Natural killer cell (primary cell): ENCODE measurements at regions not wholly inside any gene's neighbourhood (a gene's known extent, or its start where the extent isn't known, plus 50 kb on each side); places are given as distances from the start of the nearest gene placed in this dataset.

ENCODE experiments used
- ATAC-seq, 3 donors: fragments of 150-1000 bp in 2 of 3; fragments of 200-7000 bp in 1 of 3; cut with Tn5 transposase; 1 replicate in 1 of 3; 2 replicates in 2 of 3; pipeline ENCODE4 v1.10.0; 2021; ENCODE audit warnings: mild to moderate bottlenecking in 2 of 3, moderate library complexity in 2 of 3
- DNase-seq, 2 donors: peaks; one replicate each; pipeline versions ENCODE4 v3.0.0 to v3.0.0-alpha.2; 2013 to 2021; ENCODE audit warnings: mixed read lengths in 1 of 2
- H3K27ac ChIP-seq: one replicate; pipeline ENCODE4 v1.5.1; 2013; ENCODE audit warnings: mild to moderate bottlenecking, low read length
- H3K27me3 ChIP-seq: one replicate; pipeline ENCODE4 v1.6.1; 2013; ENCODE audit warnings: low read length; ENCODE audit not compliant: control insufficient read depth, insufficient read depth
- H3K36me3 ChIP-seq: one replicate; pipeline ENCODE4 v1.6.1; 2013; ENCODE audit warnings: low read length; ENCODE audit not compliant: control insufficient read depth, insufficient read depth
- H3K4me1 ChIP-seq: one replicate; pipeline ENCODE4 v1.6.1; 2013; ENCODE audit warnings: low read length; ENCODE audit not compliant: control insufficient read depth, insufficient read depth
- H3K4me3 ChIP-seq: one replicate; pipeline ENCODE4 v1.5.1; 2013; ENCODE audit warnings: low read length
- H3K9me3 ChIP-seq: one replicate; pipeline ENCODE4 v1.6.1; 2013; ENCODE audit warnings: low read length; ENCODE audit not compliant: control insufficient read depth, insufficient read depth
- H3K27ac Mint-ChIP-seq, 2 donors: one replicate each; pipeline ENCODE4 v1.8.0; 2022; ENCODE audit warnings: mild to moderate bottlenecking in 2 of 2, mixed read lengths in 2 of 2, moderate library complexity in 1 of 2
- H3K27me3 Mint-ChIP-seq, 2 donors: one replicate each; pipeline ENCODE4 v1.8.0; 2022; ENCODE audit warnings: low read depth in 2 of 2, mixed read lengths in 2 of 2
- H3K36me3 Mint-ChIP-seq: one replicate; pipeline ENCODE4 v1.8.0; 2022; ENCODE audit warnings: mixed read lengths
- H3K4me1 Mint-ChIP-seq, 2 donors: one replicate each; pipeline ENCODE4 v1.8.0; 2022; ENCODE audit warnings: mixed read lengths in 2 of 2
- H3K4me3 Mint-ChIP-seq: one replicate; pipeline ENCODE4 v1.8.0; 2022; ENCODE audit warnings: mild to moderate bottlenecking, moderate library complexity, mixed read lengths
- H3K9me3 Mint-ChIP-seq, 2 donors: one replicate each; pipeline ENCODE4 v1.8.0; 2022; ENCODE audit warnings: mixed read lengths in 2 of 2
- WGBS: methylation state at CpG from one replicate; pipeline ENCODE4 v1.1.7; 2013; ENCODE audit warnings: missing lambda C conversion rate; ENCODE audit not compliant: insufficient coverage; 5-methylcytosine and 5-hydroxymethylcytosine counted together
- intact Hi-C: fragments of 100-400 bp; cut with micrococcal nuclease; formaldehyde crosslinking; loops from one replicate; pipeline ENCODE4 v1.14.2; 2022
- TF ChIP-seq, protein P1 (sequence below): fragments of 200-600 bp; IDR thresholded peaks from one replicate; pipeline ENCODE4 v1.8.0; 2022; ENCODE audit warnings: antibody characterized with exemption

GRCh38 chr21:16169779-16170178, 440.0 kb downstream of the USP25 start:
- Histone ChIP-seq H3K27me3 (no peaks in the 10 kb centered on the region), H3K9me3 (no peaks in the 10 kb centered on the region), H3K4me3 (no peak overlapping the region), H3K36me3 (no peaks in the 10 kb centered on the region), H3K27ac (no peak overlapping the region), H3K4me1 (no peaks in the 10 kb centered on the region)
- intact Hi-C loops, result no loop called here
- Mint-ChIP-seq H3K4me3 (no peak overlapping the region), H3K36me3 (no peaks in the 10 kb centered on the region), H3K9me3 (peaks cover 3% of the 10 kb centered on the region in 2 donors), H3K4me1 (no peaks in the 10 kb centered on the region), H3K27ac (no peak overlapping the region), H3K27me3 (no peaks in the 10 kb centered on the region)
- TF ChIP-seq, protein P1, sequence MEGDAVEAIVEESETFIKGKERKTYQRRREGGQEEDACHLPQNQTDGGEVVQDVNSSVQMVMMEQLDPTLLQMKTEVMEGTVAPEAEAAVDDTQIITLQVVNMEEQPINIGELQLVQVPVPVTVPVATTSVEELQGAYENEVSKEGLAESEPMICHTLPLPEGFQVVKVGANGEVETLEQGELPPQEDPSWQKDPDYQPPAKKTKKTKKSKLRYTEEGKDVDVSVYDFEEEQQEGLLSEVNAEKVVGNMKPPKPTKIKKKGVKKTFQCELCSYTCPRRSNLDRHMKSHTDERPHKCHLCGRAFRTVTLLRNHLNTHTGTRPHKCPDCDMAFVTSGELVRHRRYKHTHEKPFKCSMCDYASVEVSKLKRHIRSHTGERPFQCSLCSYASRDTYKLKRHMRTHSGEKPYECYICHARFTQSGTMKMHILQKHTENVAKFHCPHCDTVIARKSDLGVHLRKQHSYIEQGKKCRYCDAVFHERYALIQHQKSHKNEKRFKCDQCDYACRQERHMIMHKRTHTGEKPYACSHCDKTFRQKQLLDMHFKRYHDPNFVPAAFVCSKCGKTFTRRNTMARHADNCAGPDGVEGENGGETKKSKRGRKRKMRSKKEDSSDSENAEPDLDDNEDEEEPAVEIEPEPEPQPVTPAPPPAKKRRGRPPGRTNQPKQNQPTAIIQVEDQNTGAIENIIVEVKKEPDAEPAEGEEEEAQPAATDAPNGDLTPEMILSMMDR, result no peak
- 100% methylated on average over 1 of the region's 1 CpG for WGBS
- ATAC-seq (no peak), DNase-seq (no peak)

DNA sequence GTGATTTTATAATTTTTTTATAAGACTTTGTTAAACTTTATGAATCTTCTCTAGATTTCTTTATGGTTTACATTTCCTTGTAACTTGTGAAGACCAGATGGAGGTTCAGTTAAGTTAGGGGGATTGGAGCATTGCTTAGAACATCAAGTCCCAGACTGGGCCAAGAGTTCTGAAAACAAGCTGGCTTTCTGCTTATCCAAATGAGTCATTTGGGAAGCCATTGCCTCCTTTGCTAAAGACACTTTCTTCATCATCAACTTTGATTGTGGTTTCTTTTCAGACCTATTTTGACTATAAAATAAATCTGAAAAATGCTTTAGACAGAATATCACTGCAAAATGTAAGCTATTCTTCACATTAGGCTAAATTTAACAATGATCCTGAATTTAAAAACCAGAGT, 446.8 kb downstream of the USP25 start:
- intact Hi-C loops, result no loop called here
- H3K9me3 ChIP-seq, result no peaks in the 10 kb centered on the region
- H3K27me3 Mint-ChIP-seq, result no peaks in the 10 kb centered on the region
- no peaks in the 10 kb centered on the region for H3K4me1 ChIP-seq
- peaks cover 0 to 2% of the 10 kb centered on the region in 2 donors for H3K9me3 Mint-ChIP-seq
- no peaks in the 10 kb centered on the region for H3K27me3 ChIP-seq
- H3K36me3 ChIP-seq, result no peaks in the 10 kb centered on the region
- TF ChIP-seq, protein P1, result no peak
- H3K36me3 Mint-ChIP-seq, result no peaks in the 10 kb centered on the region
- DNase-seq (no peak), ATAC-seq (no peak)
- no peak overlapping the region for H3K4me3 ChIP-seq
- H3K4me1 Mint-ChIP-seq, result no peaks in the 10 kb centered on the region
- no peak overlapping the region for H3K4me3 Mint-ChIP-seq
- no peak overlapping the region for H3K27ac Mint-ChIP-seq
- no peak overlapping the region for H3K27ac ChIP-seq

- Histone ChIP-seq H3K27me3 (no peaks in the 10 kb centered on the region), H3K4me3 (no peak overlapping the region), H3K36me3 (no peaks in the 10 kb centered on the region), H3K4me1 (no peaks in the 10 kb centered on the region), H3K27ac (no peak overlapping the region), H3K9me3 (no peaks in the 10 kb centered on the region)
- DNase-seq, result no peak
- TF ChIP-seq, protein P1, result no peak
- Mint-ChIP-seq H3K4me3 (no peak overlapping the region), H3K4me1 (no peaks in the 10 kb centered on the region), H3K27me3 (no peaks in the 10 kb centered on the region), H3K27ac (no peak overlapping the region), H3K9me3 (peaks cover 0 to 2% of the 10 kb centered on the region in 2 donors), H3K36me3 (no peaks in the 10 kb centered on the region)
- ATAC-seq, result no peak
- 50% methylated on average over 1 of the region's 3 CpGs for WGBS
- intact Hi-C loops, result no loop called here
Measured at GRCh38 chr21:16177532-16177931, 447.8 kb downstream of the USP25 start.

GRCh38 chr21:16179773-16180172, 450.0 kb downstream of the USP25 start:
- Histone ChIP-seq H3K27me3 (no peaks in the 10 kb centered on the region), H3K9me3 (no peaks in the 10 kb centered on the region), H3K27ac (no peak overlapping the region), H3K36me3 (no peaks in the 10 kb centered on the region), H3K4me1 (no peaks in the 10 kb centered on the region), H3K4me3 (no peak overlapping the region)
- no peak overlapping the region for H3K4me3 Mint-ChIP-seq
- no peaks in the 10 kb centered on the region for H3K36me3 Mint-ChIP-seq
- intact Hi-C loops, result no loop called here
- no peaks in the 10 kb centered on the region for H3K4me1 Mint-ChIP-seq
- no peaks in the 10 kb centered on the region for H3K27me3 Mint-ChIP-seq
- no peak overlapping the region for H3K27ac Mint-ChIP-seq
- peaks cover 2 to 4% of the 10 kb centered on the region in 2 donors for H3K9me3 Mint-ChIP-seq
- 8% methylated on average over 2 of the region's 3 CpGs for WGBS
- ATAC-seq, result no peak
- TF ChIP-seq, protein P1, result no peak
- DNase-seq, result no peak
